ENCODE measurements at regions not wholly inside any gene's neighbourhood (a gene's known extent, or its start where the extent isn't known, plus 50 kb on each side); places are given as distances from the start of the nearest gene placed in this dataset.
A peak's percentile ranks its signal among the peaks of the same experiment; 100 is the strongest.
"Not testable (repeated sequence)": the region's sequence is repeated elsewhere in the genome, so short reads cannot be mapped to it uniquely, and the experiment has no call there.

DNA sequence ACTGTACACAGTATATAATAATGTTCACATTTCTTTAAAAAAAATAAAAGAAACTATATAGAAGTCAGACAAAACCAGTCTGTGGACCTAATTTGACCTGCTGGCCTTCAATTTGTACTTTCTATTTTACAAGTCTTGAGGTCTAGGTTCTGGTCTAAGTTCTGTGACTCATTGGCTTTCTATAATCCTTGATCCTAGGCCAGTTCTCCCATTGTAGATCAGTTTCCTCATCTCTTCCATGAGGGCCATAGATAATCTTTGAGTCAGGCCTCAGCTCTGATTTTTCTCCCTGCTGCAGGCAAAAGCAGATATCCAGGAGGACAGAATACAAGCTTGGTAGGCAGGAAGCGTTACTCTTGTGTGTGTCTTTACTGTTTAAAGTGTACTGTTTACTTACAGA, 603.7 kb upstream of the CAMK1G start:
- DNase-seq = no peak

- DNase-seq = no peak
These were observed 602.9 kb upstream of the CAMK1G start for GRCh38 chr1:208980605-208981004.

- DNase-seq = no peak
These were observed 598.3 kb upstream of the CAMK1G start for GRCh38 chr1:208985231-208985630.

GRCh38 chr1:208988811-208989222, 594.7 kb upstream of the CAMK1G start:
- DNase-seq = no peak

DNA sequence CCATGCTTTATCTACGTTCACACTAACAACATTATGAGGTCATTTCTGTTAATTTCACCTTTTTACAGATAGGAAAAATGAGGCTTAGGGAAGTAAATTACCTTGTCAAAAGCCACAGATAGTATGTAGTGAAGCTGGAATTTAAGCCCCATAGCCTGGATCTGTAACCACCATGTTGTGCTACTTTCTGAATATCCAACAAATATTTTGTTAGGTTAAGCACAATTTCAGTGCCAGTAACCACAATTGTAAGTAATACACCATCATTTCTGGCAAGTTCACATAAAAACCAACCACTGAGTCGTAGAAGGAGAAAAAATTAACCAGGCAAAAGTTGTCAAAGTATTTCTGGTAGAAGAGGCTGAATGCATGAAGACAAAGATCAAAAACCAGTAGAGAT, 593.1 kb upstream of the CAMK1G start:
- DNase-seq = no peak

GRCh38 chr1:208997053-208997452, 586.5 kb upstream of the CAMK1G start:
- DNase-seq = not testable (repeated sequence)

GRCh38 chr1:208997726-208998312, 585.7 kb upstream of the CAMK1G start:
- no peak for DNase-seq

GRCh38 chr1:209008586-209008985, 574.9 kb upstream of the CAMK1G start:
- DNase-seq = no peak

DNA sequence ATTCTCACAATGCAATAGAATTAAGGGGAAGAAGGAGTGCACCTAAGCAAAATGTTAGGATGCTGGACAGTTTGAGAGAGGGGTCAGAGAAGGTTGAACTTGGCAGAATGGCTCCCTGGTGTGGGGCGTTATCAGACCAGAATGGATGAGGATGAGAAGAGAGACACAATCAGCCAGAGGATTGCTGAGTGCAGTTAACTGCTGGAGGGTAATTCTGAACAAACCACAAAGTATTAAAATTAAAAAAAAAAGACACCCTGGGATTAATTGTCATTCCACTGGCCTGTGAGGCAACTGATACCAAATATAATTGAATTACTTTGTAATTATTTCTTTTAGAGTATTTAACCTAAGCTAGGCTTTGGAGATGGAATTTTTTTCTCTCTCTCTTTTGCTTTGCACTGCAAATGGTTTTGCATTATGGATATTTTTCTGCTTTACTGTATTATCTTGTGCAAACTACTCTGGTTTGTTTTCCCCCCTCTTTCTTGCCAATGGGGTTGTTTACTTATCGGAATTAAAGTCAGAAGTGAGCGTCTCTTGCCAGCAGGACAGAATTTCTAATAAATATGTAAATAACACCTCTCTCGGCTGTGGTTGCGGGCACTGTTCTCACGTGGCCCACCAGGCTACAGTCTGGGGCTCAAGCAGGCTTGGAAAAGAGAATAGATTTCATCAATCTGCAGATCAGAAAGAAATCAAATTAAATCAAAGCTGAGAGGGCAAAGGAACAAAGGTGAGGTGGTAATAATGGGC, 572.9 kb upstream of the CAMK1G start:
- no peak for DNase-seq

DNA sequence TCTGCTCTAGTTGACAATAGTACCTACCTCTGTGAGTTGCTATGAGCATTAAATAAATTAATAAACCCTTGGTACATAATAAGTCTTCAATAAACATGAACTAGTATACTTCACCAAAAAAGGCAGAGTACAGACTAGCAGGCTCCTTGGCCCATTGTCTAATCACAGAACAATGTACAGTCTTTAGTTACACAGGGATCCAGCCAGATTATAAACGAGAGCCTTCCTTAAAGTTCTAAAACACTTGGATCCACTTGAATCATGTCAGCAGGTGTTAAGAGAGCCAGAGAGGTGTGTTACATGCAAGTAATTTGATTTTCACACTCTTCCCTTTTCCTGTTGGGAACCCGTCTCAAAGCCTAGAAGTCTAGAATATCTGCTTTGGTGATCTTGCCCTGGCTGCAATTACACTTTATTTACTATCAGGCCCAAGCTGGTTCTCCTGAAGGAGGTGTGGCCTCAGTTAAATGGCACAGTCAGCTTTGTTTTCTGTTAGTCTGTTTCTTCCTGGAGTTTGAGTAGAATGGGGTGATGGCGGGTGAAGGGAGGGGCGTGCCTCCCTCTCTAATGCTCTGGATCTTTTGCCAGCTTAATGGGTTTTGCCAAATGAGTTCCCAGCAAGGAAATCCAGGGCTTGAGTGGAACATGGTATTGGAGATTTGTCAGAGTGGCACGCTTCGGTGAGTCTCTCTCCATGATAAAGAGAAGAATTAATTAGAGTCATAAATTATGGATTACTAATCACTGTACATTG, 570.9 kb upstream of the CAMK1G start:
- no peak for DNase-seq

- DNase-seq = no peak
These were observed 568.4 kb upstream of the CAMK1G start for GRCh38 chr1:209015092-209015491.

DNA sequence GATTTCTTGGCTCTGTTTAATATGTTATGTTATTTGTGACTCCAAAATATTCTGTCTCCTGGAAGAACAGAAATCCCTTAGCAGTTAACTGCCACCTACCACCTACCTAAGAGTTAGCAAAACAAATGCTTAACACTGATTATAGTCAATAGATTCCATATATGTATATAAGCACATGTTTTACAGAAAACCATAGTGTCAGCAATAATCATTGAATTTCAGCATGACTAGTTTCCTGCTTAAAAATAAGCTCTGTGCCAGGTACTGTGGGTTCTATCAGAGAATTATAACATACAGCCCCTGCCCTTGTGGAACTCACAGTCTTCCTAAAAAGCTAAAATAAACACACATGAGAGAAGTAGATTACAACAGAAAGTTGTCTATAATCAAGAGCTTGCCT, 561.9 kb upstream of the CAMK1G start:
- no peak for DNase-seq

DNA sequence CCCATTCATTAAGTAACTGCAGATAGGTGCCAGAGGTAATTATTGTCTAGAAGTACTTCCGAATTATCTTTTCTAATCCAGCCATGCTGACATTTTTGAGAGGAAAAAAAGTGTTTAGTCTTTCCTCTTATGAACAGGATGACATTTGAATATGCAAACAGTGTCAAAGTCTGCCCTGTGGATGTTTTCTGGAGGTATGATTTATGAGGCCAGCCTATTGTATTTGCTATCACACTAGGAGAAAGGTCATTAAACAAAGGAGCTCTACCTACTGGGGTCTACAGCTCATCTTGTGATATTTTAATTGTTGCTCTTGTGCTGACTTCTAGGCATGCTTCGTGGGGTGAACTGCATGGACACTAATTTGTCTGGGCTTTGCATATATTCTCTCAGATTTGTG, 559.7 kb upstream of the CAMK1G start:
- DNase-seq = peak; percentile 44

DNA sequence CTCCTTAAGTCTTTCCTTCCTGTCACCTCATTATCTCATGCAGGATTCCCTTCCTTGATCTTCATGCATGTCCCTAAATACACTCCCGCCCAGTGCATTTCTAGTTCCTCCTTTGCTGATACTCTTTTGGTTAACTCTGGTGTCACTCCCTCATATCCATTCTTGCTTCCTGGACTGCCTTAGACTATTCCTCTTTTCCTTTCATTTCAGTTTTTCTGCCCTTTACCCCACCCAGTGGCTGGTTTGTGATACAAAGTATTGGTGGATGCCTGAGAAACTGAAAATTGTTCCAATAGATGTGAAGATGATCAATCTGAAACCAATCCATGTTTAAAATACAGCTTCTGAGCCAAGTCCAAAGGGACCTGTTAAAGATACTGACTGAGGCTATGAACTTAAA, 553.8 kb upstream of the CAMK1G start:
- no peak for DNase-seq

GRCh38 chr1:209030454-209031167, 552.9 kb upstream of the CAMK1G start:
- DNase-seq = no peak

DNA sequence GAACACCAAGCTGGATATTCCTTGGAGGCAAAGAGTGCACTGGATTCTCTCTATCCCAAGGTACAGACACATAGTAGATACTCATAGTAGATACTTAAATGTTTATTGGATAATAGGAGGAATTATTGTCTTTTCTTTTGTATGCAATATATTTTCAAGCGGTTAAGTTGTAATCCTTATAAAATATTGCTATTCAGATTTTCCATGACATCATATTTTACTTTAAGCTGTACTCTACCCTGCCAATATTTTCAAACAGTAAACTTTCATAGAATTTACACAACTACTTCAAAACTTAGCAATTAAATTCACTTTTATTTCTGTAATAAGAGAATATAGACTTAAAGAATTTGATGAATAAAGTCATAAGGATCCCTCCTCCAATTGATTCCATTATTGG, 546.5 kb upstream of the CAMK1G start:
- DNase-seq = no peak

DNA sequence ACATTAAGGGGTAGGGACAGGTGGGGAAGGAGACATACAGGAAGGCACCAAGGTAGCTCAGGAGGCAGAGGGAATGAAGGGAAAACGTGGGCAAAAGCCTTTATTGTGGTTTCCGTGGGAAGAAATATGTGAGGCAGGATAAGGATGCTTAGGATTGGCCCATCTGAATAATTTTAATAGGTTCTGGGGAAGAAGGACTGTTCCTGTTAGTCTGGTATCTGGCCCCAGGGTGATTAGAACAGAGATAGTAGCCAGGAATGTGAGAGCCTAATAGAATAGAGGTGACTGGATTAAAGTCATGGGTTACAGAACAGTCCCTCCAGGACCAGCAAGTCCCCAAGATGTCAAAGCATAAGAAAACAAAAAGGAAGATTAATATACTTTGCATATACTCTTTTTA, 545.2 kb upstream of the CAMK1G start:
- no peak for DNase-seq

DNA sequence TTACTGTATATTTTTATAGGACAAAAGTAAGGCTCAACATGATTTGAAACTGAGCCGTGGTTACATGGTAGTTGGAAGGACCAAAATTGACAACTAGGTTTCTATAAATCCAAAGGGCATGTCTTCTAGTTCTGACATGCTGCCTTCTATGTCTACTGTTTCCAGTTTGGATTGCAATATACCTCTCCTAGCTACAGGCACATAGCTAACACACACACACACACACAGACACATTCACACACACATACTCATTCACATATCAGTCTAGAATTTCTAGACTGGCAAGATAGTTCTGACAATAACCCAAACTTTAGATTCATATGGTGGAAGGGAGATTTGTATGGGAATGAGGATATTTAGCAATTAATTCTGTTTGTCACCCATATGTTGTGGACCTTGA, 544.8 kb upstream of the CAMK1G start:
- DNase-seq = no peak

GRCh38 chr1:209040351-209040750, 543.2 kb upstream of the CAMK1G start:
- DNase-seq = no peak

GRCh38 chr1:209041927-209042326, 541.6 kb upstream of the CAMK1G start:
- no peak for DNase-seq

DNA sequence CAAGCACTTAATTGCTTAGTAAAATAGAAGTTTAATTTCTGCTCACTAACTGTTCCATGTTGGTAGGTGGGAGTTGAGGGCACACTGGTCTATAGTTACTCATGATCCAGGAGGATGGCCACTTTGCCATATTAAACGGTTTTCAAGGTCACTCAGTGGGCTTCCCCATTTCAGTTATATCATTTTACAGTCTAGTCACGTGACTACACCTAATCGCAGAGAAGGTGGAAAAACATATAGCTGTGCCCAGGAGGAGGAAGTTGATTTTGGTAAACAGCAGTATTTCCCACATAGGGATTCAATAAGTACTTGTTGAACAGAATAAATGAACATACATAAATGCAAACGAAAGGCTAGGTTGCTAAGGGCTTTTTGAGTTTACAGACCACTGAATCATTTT, 541.1 kb upstream of the CAMK1G start:
- no peak for DNase-seq

GRCh38 chr1:209045331-209046057, 538.0 kb upstream of the CAMK1G start:
- DNase-seq = no peak

GRCh38 chr1:209046058-209046417, 537.5 kb upstream of the CAMK1G start:
- no peak for DNase-seq
